Gastrocnemius medialis (tissue), 4 donors: ENCODE measurements at regions not wholly inside any gene's neighbourhood (a gene's known extent, or its start where the extent isn't known, plus 50 kb on each side); places are given as distances from the start of the nearest gene placed in this dataset.
"Not testable (repeated sequence)": the region's sequence is repeated elsewhere in the genome, so short reads cannot be mapped to it uniquely, and the experiment has no call there.

Source experiments
- CTCF ChIP-seq, 5 experiments: fragments of 450-650 bp in 3 of 5; fragments of 200-600 bp in 2 of 5; sonication (generic) in 2 of 5; IDR thresholded peaks in 4 of 5; conservative IDR thresholded peaks in 1 of 5; 1 replicate in 4 of 5; 2 replicates in 1 of 5; pipeline ENCODE4 v1.5.1; 2016 to 2019; ENCODE audit warnings: antibody characterized with exemption in 5 of 5, mild to moderate bottlenecking in 3 of 5, moderate library complexity in 3 of 5
- POLR2A ChIP-seq, 2 donors: fragments of 450-650 bp; IDR thresholded peaks; one replicate each; pipeline ENCODE4 v1.6.1; 2017; ENCODE audit warnings: antibody characterized with exemption in 2 of 2, mild to moderate bottlenecking in 2 of 2, moderate library complexity in 2 of 2

DNA sequence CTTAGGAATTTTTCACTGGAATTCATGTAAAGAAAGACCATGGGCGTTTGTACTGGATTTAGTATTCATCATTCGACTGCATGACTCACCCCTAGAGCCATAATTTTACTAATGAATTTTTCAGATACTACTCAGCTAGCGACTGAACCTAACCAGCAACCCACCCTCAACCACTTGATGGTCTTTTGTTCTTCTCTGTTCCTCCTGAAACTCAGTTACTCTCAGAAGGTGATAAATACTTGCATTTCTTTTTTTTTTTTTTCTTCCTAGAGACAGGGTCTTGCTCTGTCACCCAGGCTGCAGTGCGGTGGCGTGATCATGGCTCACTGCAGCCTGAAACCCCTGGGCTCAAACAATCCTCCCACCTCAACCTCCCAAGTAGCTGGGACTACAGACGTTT lies 62.8 kb upstream of the PCAT7 start:
- TF ChIP-seq POLR2A (IDR thresholded peaks at IDR 0.05); CTCF (IDR thresholded peaks at IDR 0.05 in 4 of 5, conservative IDR thresholded peaks at IDR 0.05 in 1 of 5): not testable (repeated sequence)
